HK-2 (cell line): ENCODE measurements at regions not wholly inside any gene's neighbourhood (a gene's known extent, or its start where the extent isn't known, plus 50 kb on each side); places are given as distances from the start of the nearest gene placed in this dataset.
A peak's percentile ranks its signal among the peaks of the same experiment; 100 is the strongest.

Source experiments
- DNase-seq: peaks from one replicate; pipeline ENCODE4 v3.0.0-alpha.2; 2018; ENCODE audit not compliant: unreplicated experiment

GRCh38 chr17:79174905-79175856, 100.6 kb downstream of the ENGASE start:
- peak; percentile 24 for DNase-seq

GRCh38 chr17:79174193-79174765, 99.7 kb downstream of the ENGASE start:
- no peak for DNase-seq

GRCh38 chr17:79171188-79171587, 96.6 kb downstream of the ENGASE start:
- DNase-seq = no peak

GRCh38 chr17:79169861-79170260, 95.2 kb downstream of the ENGASE start:
- DNase-seq = no peak

GRCh38 chr17:79169366-79169765, 94.7 kb downstream of the ENGASE start:
- no peak for DNase-seq

- no peak for DNase-seq
Observed at GRCh38 chr17:79168486-79169055, 93.9 kb downstream of the ENGASE start.

- DNase-seq = no peak
Observed at GRCh38 chr17:79167486-79167885, 92.9 kb downstream of the ENGASE start.

GRCh38 chr17:79165756-79166473, 91.3 kb downstream of the ENGASE start:
- DNase-seq = no peak

- DNase-seq = no peak
Observed at GRCh38 chr17:79164913-79165695, 90.5 kb downstream of the ENGASE start.

- no peak for DNase-seq
Observed at GRCh38 chr17:79164408-79164807, 89.8 kb downstream of the ENGASE start.

GRCh38 chr17:79163071-79163470, 88.4 kb downstream of the ENGASE start:
- DNase-seq = no peak

GRCh38 chr17:79162012-79162963, 87.7 kb downstream of the ENGASE start:
- no peak for DNase-seq

- DNase-seq = no peak
Observed at GRCh38 chr17:79160980-79161636, 86.5 kb downstream of the ENGASE start.

GRCh38 chr17:79159926-79160325, 85.3 kb downstream of the ENGASE start:
- DNase-seq = no peak

GRCh38 chr17:79159471-79159870, 84.8 kb downstream of the ENGASE start:
- DNase-seq = no peak

- DNase-seq = no peak
Observed at GRCh38 chr17:79156463-79157095, 82.0 kb downstream of the ENGASE start.

- no peak for DNase-seq
Observed at GRCh38 chr17:79155701-79156100, 81.1 kb downstream of the ENGASE start.

- DNase-seq = no peak
Observed at GRCh38 chr17:79154951-79155585, 80.4 kb downstream of the ENGASE start.

- DNase-seq = no peak
Observed at GRCh38 chr17:79154446-79154845, 79.8 kb downstream of the ENGASE start.
